Chondrocyte (in vitro differentiated cells): ENCODE measurements at regions not wholly inside any gene's neighbourhood (a gene's known extent, or its start where the extent isn't known, plus 50 kb on each side); places are given as distances from the start of the nearest gene placed in this dataset.

ENCODE experiments used
- DNase-seq: peaks from one replicate; pipeline ENCODE4 v3.0.0; 2021; ENCODE audit warnings: mixed read lengths, low spot score
- H3K27ac Mint-ChIP-seq: one replicate; pipeline ENCODE4 v1.8.0; 2021; ENCODE audit warnings: mild to moderate bottlenecking, moderate library complexity, mixed read lengths; ENCODE audit not compliant: unreplicated experiment
- H3K27me3 Mint-ChIP-seq: 2 replicates; pipeline ENCODE4 v1.8.0; 2021; ENCODE audit warnings: low read depth, mixed read lengths
- H3K36me3 Mint-ChIP-seq: 2 replicates; pipeline ENCODE4 v1.8.0; 2021; ENCODE audit warnings: low read depth, mixed read lengths
- H3K4me1 Mint-ChIP-seq: 2 replicates; pipeline ENCODE4 v1.8.0; 2021; ENCODE audit warnings: low read depth, mild to moderate bottlenecking, mixed read lengths
- H3K4me3 Mint-ChIP-seq: one replicate; pipeline ENCODE4 v1.8.0; 2021; ENCODE audit warnings: mild to moderate bottlenecking, moderate library complexity, mixed read lengths; ENCODE audit not compliant: unreplicated experiment
- H3K9me3 Mint-ChIP-seq: 2 replicates; pipeline ENCODE4 v1.8.0; 2021; ENCODE audit warnings: low read depth, mixed read lengths
- TF ChIP-seq, protein P1 (sequence below): fragments of 200-600 bp; sonication (generic); IDR thresholded peaks from 2 replicates; pipeline ENCODE4 v1.5.0; 2021; ENCODE audit warnings: antibody characterized with exemption, mild to moderate bottlenecking, moderate library complexity

GRCh38 chr7:106183952-106184351, 71.8 kb upstream of the SYPL1 start:
- H3K27me3 Mint-ChIP-seq = no peaks in the 10 kb centered on the region
- no peak overlapping the region for H3K4me3 Mint-ChIP-seq
- peaks cover 2% of the 10 kb centered on the region for H3K36me3 Mint-ChIP-seq
- peaks cover 9% of the 10 kb centered on the region for H3K9me3 Mint-ChIP-seq
- TF ChIP-seq, protein P1, sequence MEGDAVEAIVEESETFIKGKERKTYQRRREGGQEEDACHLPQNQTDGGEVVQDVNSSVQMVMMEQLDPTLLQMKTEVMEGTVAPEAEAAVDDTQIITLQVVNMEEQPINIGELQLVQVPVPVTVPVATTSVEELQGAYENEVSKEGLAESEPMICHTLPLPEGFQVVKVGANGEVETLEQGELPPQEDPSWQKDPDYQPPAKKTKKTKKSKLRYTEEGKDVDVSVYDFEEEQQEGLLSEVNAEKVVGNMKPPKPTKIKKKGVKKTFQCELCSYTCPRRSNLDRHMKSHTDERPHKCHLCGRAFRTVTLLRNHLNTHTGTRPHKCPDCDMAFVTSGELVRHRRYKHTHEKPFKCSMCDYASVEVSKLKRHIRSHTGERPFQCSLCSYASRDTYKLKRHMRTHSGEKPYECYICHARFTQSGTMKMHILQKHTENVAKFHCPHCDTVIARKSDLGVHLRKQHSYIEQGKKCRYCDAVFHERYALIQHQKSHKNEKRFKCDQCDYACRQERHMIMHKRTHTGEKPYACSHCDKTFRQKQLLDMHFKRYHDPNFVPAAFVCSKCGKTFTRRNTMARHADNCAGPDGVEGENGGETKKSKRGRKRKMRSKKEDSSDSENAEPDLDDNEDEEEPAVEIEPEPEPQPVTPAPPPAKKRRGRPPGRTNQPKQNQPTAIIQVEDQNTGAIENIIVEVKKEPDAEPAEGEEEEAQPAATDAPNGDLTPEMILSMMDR = no peak
- H3K4me1 Mint-ChIP-seq = no peaks in the 10 kb centered on the region
- H3K27ac Mint-ChIP-seq = no peak overlapping the region
- DNase-seq = no peak

DNA sequence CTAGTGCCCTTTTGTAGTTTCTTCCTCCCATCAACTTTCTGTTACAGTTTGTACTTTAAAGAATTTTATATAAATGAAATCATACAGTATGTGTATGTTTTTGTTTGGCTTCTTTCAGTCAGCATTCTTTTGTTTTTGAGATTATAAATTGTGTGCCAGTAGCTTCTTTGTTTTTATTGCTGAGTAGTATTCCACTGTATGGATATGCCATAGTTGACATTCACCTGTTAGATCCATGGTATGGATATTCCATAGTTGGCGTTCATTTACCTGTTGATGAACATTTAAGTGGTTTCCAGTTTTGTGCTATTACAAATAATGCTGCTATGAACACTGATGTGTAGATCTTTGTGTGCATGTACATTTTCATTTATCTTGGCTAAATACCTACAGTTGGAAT, 70.8 kb upstream of the SYPL1 start:
- TF ChIP-seq, protein P1 = no peak
- Mint-ChIP-seq H3K36me3 (peaks cover 2% of the 10 kb centered on the region), H3K27ac (no peak overlapping the region), H3K27me3 (no peaks in the 10 kb centered on the region), H3K4me1 (peaks cover 2% of the 10 kb centered on the region), H3K4me3 (no peak overlapping the region), H3K9me3 (peaks cover 9% of the 10 kb centered on the region)
- DNase-seq = no peak

DNA sequence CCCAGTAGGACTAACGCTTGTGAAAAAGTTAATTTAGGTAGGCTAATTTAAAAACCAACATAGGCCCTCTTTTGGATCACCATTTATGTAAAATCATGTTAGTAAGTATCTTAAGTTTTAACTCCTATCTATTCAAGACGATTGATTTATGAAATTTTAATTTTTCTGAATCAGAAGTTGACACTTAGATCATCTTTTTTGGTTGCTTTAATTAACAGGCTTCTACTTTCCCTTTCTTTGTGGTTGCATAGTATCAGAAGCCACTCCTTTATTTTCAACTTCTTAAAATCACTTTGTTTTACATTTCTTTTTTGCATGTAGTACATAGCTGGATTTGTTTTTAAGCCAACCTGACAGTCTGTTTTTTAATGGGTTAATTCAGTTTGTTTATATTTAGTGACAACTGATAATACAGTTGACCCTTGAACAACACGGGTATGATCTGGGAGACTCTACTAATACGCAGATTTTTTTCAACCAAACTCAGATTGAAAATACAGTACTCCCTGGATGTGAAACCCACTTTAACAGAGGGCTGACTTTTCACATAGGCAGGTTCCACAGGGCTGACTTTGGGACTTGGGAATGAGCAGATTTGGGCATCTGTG, 69.7 kb upstream of the SYPL1 start:
- Mint-ChIP-seq H3K4me3 (no peak overlapping the region), H3K4me1 (peaks cover 8% of the 10 kb centered on the region), H3K27ac (no peak overlapping the region), H3K27me3 (no peaks in the 10 kb centered on the region), H3K36me3 (peaks cover 2% of the 10 kb centered on the region), H3K9me3 (peaks cover 4% of the 10 kb centered on the region)
- TF ChIP-seq, protein P1 = no peak
- DNase-seq = no peak

DNA sequence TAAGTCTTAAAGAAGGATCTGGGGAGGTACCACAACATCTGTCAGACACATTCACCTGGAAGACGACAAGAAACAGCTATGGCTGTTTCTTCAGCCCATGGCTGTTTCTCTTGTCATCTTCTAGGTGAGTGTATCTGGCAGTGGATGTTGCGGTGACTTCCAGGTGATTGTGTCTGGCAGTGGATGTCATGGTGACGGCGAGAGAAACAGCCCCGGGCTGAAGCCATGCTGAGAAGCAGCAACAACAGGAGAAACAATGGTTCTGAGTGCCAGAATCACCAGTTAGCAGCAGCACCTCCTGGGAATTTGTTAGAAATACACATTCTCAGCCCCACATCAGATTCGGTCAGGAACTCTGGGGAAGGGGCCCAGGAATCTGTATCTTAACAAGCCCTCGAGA, 68.6 kb upstream of the SYPL1 start:
- no peaks in the 10 kb centered on the region for H3K9me3 Mint-ChIP-seq
- H3K36me3 Mint-ChIP-seq = no peaks in the 10 kb centered on the region
- H3K27me3 Mint-ChIP-seq = peaks cover 8% of the 10 kb centered on the region
- no peak overlapping the region for H3K27ac Mint-ChIP-seq
- H3K4me3 Mint-ChIP-seq = no peak overlapping the region
- DNase-seq = no peak
- TF ChIP-seq, protein P1 = no peak
- H3K4me1 Mint-ChIP-seq = peaks cover 11% of the 10 kb centered on the region

GRCh38 chr7:106179256-106179655, 67.1 kb upstream of the SYPL1 start:
- H3K9me3 Mint-ChIP-seq = no peaks in the 10 kb centered on the region
- H3K27ac Mint-ChIP-seq = no peak overlapping the region
- H3K36me3 Mint-ChIP-seq = no peaks in the 10 kb centered on the region
- H3K4me3 Mint-ChIP-seq = no peak overlapping the region
- peaks cover 11% of the 10 kb centered on the region for H3K4me1 Mint-ChIP-seq
- H3K27me3 Mint-ChIP-seq = peaks cover 13% of the 10 kb centered on the region
- DNase-seq = no peak
- TF ChIP-seq, protein P1 = no peak
